Endodermal cell (in vitro differentiated cells): ENCODE measurements at regions not wholly inside any gene's neighbourhood (a gene's known extent, or its start where the extent isn't known, plus 50 kb on each side); places are given as distances from the start of the nearest gene placed in this dataset.
"Not testable (repeated sequence)": the region's sequence is repeated elsewhere in the genome, so short reads cannot be mapped to it uniquely, and the experiment has no call there.

Experiments used
- DNase-seq: peaks from one replicate; pipeline ENCODE4 v3.0.0-alpha.2; 2017
- H3K27ac ChIP-seq: 2 replicates; pipeline ENCODE4 v1.5.1; 2013; ENCODE audit warnings: mild to moderate bottlenecking, low read depth, low read length, moderate library complexity
- H3K27me3 ChIP-seq: 2 replicates; pipeline ENCODE4 v1.6.1; 2013; ENCODE audit warnings: mild to moderate bottlenecking, low read length, moderate library complexity; ENCODE audit not compliant: insufficient read depth, control insufficient read depth, poor library complexity, severe bottlenecking
- H3K36me3 ChIP-seq: 2 replicates; pipeline ENCODE4 v1.7.0; 2013; ENCODE audit warnings: mild to moderate bottlenecking, low read length, moderate library complexity; ENCODE audit not compliant: control insufficient read depth, insufficient read depth
- H3K4me1 ChIP-seq: one replicate; pipeline ENCODE4 v1.7.0; 2013; ENCODE audit warnings: low read length; ENCODE audit not compliant: control insufficient read depth, insufficient read depth
- H3K4me3 ChIP-seq: 2 replicates; pipeline ENCODE4 v1.5.1; 2013; ENCODE audit warnings: mild to moderate bottlenecking, low read length, moderate library complexity
- H3K9ac ChIP-seq: 2 replicates; pipeline ENCODE4 v1.6.1; 2013; ENCODE audit warnings: mild to moderate bottlenecking, low read length, moderate library complexity; ENCODE audit not compliant: poor library complexity, severe bottlenecking; ENCODE audit errors: extremely low read depth
- H3K9me3 ChIP-seq: 2 replicates; pipeline ENCODE4 v1.6.1; 2013; ENCODE audit warnings: mild to moderate bottlenecking, low read length, moderate library complexity; ENCODE audit not compliant: control insufficient read depth
- H3K27ac Mint-ChIP-seq: 2 replicates; pipeline ENCODE4 v1.8.0; 2020; ENCODE audit warnings: mixed read lengths
- H3K27me3 Mint-ChIP-seq: 2 replicates; pipeline ENCODE4 v1.8.0; 2021; ENCODE audit warnings: mild to moderate bottlenecking, mixed read lengths; ENCODE audit not compliant: insufficient read depth
- H3K36me3 Mint-ChIP-seq: 2 replicates; pipeline ENCODE4 v1.8.0; 2020; ENCODE audit warnings: low read depth, mixed read lengths
- H3K4me1 Mint-ChIP-seq: 2 replicates; pipeline ENCODE4 v1.8.0; 2020; ENCODE audit warnings: mixed read lengths
- H3K4me3 Mint-ChIP-seq: 2 replicates; pipeline ENCODE4 v1.8.0; 2020; ENCODE audit warnings: mild to moderate bottlenecking, moderate library complexity, mixed read lengths
- H3K9me3 Mint-ChIP-seq: 2 replicates; pipeline ENCODE4 v1.8.0; 2020; ENCODE audit warnings: mild to moderate bottlenecking, mixed read lengths
- WGBS, 2 experiments: methylation state at CpG; one replicate each; pipeline versions ENCODE4 v1.1.5 to v1.1.7; 2013; ENCODE audit warnings: missing lambda C conversion rate in 2 of 2, mixed read lengths in 1 of 2; ENCODE audit not compliant: insufficient coverage in 1 of 2, insufficient read length in 1 of 2; 5-methylcytosine and 5-hydroxymethylcytosine counted together
- TF ChIP-seq, protein P1 (sequence below): fragments of 200-600 bp; sonication (generic); conservative IDR thresholded peaks from 2 replicates; pipeline ENCODE4 v1.5.0; 2021; ENCODE audit warnings: antibody characterized with exemption, mild to moderate bottlenecking

DNA sequence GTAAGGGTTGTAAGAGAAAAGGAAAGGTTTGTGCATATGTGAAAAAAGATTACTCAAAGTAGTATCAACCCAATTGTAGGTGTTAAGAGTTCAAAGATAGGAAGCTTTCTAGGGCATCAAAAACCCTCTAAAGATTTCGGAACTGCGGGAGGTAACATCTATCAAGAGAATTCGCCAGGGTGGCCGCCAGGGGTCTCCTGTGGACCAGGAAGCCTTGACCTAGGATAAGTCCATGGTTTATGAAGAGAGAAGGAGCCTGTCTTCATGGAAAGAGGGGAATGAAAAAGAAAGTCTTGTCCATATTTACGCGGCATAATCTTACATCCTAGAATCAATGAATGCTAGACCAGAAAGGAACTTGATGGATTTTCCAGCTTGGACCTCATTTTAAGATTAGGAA lies 140.7 kb upstream of the CALCR start:
- no peaks in the 10 kb centered on the region for H3K4me1 ChIP-seq
- no peak overlapping the region for H3K4me3 ChIP-seq
- H3K27me3 Mint-ChIP-seq: no peaks in the 10 kb centered on the region
- H3K27ac ChIP-seq: no peak overlapping the region
- H3K9me3 Mint-ChIP-seq: no peaks in the 10 kb centered on the region
- peaks cover 9% of the 10 kb centered on the region for H3K36me3 ChIP-seq
- no peaks in the 10 kb centered on the region for H3K27me3 ChIP-seq
- no peaks in the 10 kb centered on the region for H3K36me3 Mint-ChIP-seq
- WGBS, 2 experiments: 60 to 100% methylated on average over 2 to 6 of the region's 6 CpGs
- TF ChIP-seq, protein P1, sequence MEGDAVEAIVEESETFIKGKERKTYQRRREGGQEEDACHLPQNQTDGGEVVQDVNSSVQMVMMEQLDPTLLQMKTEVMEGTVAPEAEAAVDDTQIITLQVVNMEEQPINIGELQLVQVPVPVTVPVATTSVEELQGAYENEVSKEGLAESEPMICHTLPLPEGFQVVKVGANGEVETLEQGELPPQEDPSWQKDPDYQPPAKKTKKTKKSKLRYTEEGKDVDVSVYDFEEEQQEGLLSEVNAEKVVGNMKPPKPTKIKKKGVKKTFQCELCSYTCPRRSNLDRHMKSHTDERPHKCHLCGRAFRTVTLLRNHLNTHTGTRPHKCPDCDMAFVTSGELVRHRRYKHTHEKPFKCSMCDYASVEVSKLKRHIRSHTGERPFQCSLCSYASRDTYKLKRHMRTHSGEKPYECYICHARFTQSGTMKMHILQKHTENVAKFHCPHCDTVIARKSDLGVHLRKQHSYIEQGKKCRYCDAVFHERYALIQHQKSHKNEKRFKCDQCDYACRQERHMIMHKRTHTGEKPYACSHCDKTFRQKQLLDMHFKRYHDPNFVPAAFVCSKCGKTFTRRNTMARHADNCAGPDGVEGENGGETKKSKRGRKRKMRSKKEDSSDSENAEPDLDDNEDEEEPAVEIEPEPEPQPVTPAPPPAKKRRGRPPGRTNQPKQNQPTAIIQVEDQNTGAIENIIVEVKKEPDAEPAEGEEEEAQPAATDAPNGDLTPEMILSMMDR: peak; percentile 92
- DNase-seq: peak; percentile 89
- H3K9me3 ChIP-seq: no peaks in the 10 kb centered on the region
- H3K4me1 Mint-ChIP-seq: peaks cover 14% of the 10 kb centered on the region
- H3K4me3 Mint-ChIP-seq: no peak overlapping the region
- H3K27ac Mint-ChIP-seq: no peak overlapping the region
- H3K9ac ChIP-seq: no peak overlapping the region

DNA sequence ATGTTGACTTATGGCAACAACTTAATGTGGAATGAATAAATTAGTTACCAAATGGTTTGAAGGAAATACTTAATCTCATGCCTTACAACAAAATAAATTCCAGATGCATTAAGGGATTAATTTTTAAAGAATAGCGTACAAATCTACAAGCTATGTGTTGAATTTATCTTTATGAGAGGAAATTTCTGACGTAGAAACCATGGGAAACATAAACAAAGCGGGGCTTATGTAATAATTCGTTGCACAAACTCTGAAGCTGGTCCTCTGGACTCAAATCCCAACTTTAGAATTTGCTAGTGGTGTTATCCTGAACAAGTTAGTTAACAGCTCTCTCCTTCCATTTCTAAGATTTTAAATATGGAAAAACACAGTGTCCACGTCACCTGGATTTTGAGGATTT lies 137.4 kb upstream of the CALCR start:
- H3K27me3 Mint-ChIP-seq: no peaks in the 10 kb centered on the region
- H3K4me1 Mint-ChIP-seq: peaks cover 5% of the 10 kb centered on the region
- WGBS, 2 experiments: 96% methylated on average over 5 of the region's 5 CpGs
- no peak overlapping the region for H3K4me3 Mint-ChIP-seq
- no peaks in the 10 kb centered on the region for H3K9me3 ChIP-seq
- no peak overlapping the region for H3K9ac ChIP-seq
- H3K4me1 ChIP-seq: no peaks in the 10 kb centered on the region
- TF ChIP-seq, protein P1: no peak
- no peak overlapping the region for H3K4me3 ChIP-seq
- H3K27ac ChIP-seq: no peak overlapping the region
- H3K9me3 Mint-ChIP-seq: no peaks in the 10 kb centered on the region
- no peak for DNase-seq
- peaks cover 22% of the 10 kb centered on the region for H3K36me3 Mint-ChIP-seq
- H3K36me3 ChIP-seq: peaks cover 14% of the 10 kb centered on the region
- H3K27me3 ChIP-seq: no peaks in the 10 kb centered on the region
- no peak overlapping the region for H3K27ac Mint-ChIP-seq

DNA sequence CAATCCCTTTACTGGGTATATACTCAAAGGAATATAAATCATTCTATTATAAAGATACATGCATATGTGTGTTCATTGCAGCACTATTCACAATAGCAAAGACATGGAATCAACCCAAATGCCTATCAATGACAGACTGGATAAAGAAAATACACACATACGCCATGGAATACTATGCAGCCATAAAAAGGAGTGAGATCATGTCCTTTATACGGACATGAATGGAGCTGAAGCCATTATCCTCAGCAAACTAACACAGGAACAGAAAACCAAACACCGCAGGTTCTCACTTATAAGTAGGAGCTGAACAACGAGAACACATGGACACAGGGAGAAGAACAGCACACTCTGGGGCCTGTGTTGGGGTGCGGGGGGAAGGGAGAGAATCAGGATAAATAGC lies 133.7 kb upstream of the CALCR start:
- not testable (repeated sequence) for H3K4me1 ChIP-seq, H3K27me3 ChIP-seq, DNase-seq, H3K27ac Mint-ChIP-seq, H3K9ac ChIP-seq, H3K9me3 Mint-ChIP-seq, H3K27me3 Mint-ChIP-seq, H3K4me3 Mint-ChIP-seq, H3K4me3 ChIP-seq, H3K36me3 ChIP-seq, H3K9me3 ChIP-seq, H3K27ac ChIP-seq
- Mint-ChIP-seq H3K4me1 (peaks cover 13% of the 10 kb centered on the region), H3K36me3 (peaks cover 37% of the 10 kb centered on the region)
- WGBS, 2 experiments: 95 to 100% methylated on average over 4 to 5 of the region's 5 CpGs

DNA sequence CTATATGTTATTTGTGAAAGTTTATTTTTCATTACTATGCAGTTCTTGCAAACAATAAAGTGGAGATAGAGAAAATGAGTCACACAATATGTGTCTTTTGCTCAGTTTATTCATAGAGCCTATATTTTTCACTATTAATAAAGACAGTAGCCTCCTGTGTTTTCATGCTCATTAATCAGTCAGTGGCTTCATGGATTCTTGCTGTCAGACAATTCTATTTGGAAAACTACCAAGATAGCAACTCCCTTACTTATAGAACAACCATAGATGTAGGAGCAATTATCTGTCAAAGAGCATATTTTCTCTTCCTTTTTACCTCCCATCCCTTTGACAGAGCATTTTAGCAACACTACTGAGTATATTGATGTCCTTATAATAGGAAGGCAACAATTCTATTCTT lies 132.7 kb upstream of the CALCR start:
- Histone ChIP-seq H3K27me3 (no peaks in the 10 kb centered on the region), H3K9ac (no peak overlapping the region), H3K9me3 (no peaks in the 10 kb centered on the region), H3K27ac (no peak overlapping the region), H3K36me3 (peaks cover 15% of the 10 kb centered on the region), H3K4me1 (no peaks in the 10 kb centered on the region), H3K4me3 (no peak overlapping the region)
- Mint-ChIP-seq H3K9me3 (peaks cover 7% of the 10 kb centered on the region), H3K4me1 (peaks cover 13% of the 10 kb centered on the region), H3K27me3 (no peaks in the 10 kb centered on the region), H3K27ac (no peak overlapping the region), H3K4me3 (no peak overlapping the region), H3K36me3 (peaks cover 42% of the 10 kb centered on the region)
- TF ChIP-seq, protein P1: no peak
- no peak for DNase-seq

DNA sequence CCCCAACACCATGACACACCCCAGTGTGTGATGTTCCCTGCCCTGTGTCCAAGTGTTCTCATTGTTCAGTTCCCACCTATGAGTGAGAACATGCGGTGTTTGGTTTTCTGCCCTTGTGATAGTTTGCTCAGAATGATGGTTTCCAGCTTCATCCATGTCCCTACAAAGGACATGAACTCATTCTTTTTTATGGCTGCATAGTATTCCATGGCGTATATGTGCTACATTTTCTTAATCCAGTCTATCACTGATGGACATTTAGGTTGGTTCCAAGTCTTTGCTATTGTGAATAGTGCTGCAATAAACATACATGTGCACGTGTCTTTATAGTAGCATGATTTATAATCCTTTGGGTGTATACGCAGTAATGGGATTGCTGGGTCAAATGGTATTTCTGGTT lies 131.6 kb upstream of the CALCR start:
- not testable (repeated sequence) for H3K9me3 ChIP-seq, H3K27me3 ChIP-seq, H3K4me3 Mint-ChIP-seq, H3K27ac Mint-ChIP-seq, H3K9ac ChIP-seq, H3K9me3 Mint-ChIP-seq, H3K4me1 ChIP-seq, H3K27ac ChIP-seq, DNase-seq, H3K27me3 Mint-ChIP-seq, H3K4me3 ChIP-seq
- 88 to 94% methylated on average over 2 to 4 of the region's 4 CpGs for WGBS, 2 experiments
- Mint-ChIP-seq H3K36me3 (peaks cover 49% of the 10 kb centered on the region), H3K4me1 (peaks cover 13% of the 10 kb centered on the region)
- H3K36me3 ChIP-seq: peaks cover 26% of the 10 kb centered on the region
